ENCODE measurements at regions not wholly inside any gene's neighbourhood (a gene's known extent, or its start where the extent isn't known, plus 50 kb on each side); places are given as distances from the start of the nearest gene placed in this dataset.

GRCh38 chr13:56110751-56111150, 1030.0 kb upstream of the PRR20A start:
- H3K4me2 ChIP-seq (ENCODE audit: low read length), result no peak overlapping the region
- H3K27ac ChIP-seq (ENCODE audit: low read length), result no peak overlapping the region
- no peak overlapping the region for H3K9ac ChIP-seq (ENCODE audit: low read length)
- H3K9me3 ChIP-seq (ENCODE audit: low read length), result no peaks in the 10 kb centered on the region
- H3F3A ChIP-seq (ENCODE audit: insufficient read depth, low read length, poor library complexity, severe bottlenecking), result no peaks in the 10 kb centered on the region
- H3K9me2 ChIP-seq (ENCODE audit: insufficient read depth, low read length), result no peaks in the 10 kb centered on the region
- no peaks in the 10 kb centered on the region for H3K36me3 ChIP-seq (ENCODE audit: insufficient read depth, low read length)
- no peak overlapping the region for H3K4me3 ChIP-seq (ENCODE audit: low read length)
- no peak overlapping the region for H2AFZ ChIP-seq (ENCODE audit: low read depth, low read length)
- no peaks in the 10 kb centered on the region for H3K27me3 ChIP-seq (ENCODE audit: insufficient read depth, low read depth, low read length)
- TF ChIP-seq, protein P1, sequence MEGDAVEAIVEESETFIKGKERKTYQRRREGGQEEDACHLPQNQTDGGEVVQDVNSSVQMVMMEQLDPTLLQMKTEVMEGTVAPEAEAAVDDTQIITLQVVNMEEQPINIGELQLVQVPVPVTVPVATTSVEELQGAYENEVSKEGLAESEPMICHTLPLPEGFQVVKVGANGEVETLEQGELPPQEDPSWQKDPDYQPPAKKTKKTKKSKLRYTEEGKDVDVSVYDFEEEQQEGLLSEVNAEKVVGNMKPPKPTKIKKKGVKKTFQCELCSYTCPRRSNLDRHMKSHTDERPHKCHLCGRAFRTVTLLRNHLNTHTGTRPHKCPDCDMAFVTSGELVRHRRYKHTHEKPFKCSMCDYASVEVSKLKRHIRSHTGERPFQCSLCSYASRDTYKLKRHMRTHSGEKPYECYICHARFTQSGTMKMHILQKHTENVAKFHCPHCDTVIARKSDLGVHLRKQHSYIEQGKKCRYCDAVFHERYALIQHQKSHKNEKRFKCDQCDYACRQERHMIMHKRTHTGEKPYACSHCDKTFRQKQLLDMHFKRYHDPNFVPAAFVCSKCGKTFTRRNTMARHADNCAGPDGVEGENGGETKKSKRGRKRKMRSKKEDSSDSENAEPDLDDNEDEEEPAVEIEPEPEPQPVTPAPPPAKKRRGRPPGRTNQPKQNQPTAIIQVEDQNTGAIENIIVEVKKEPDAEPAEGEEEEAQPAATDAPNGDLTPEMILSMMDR (IDR thresholded peaks at IDR 0.05; ENCODE audit: poor library complexity, severe bottlenecking), result no peak
- TF ChIP-seq SMC3 (conservative IDR thresholded peaks at IDR 0.05; ENCODE audit: poor library complexity) (no peak), MXI1 (conservative IDR thresholded peaks at IDR 0.05; ENCODE audit: poor library complexity, severe bottlenecking) (no peak), POLR2AphosphoS5 (IDR thresholded peaks at IDR 0.05) (no peak), REST (IDR thresholded peaks at IDR 0.05; ENCODE audit: borderline replicate concordance) (no peak), EZH2 (IDR thresholded peaks at IDR 0.05; ENCODE audit: borderline replicate concordance, insufficient read depth, low read length, poor library complexity, severe bottlenecking) (no peak), EP300 (conservative IDR thresholded peaks at IDR 0.05; ENCODE audit: poor library complexity, severe bottlenecking) (no peak), RAD21 (conservative IDR thresholded peaks at IDR 0.05) (no peak), TAF1 (IDR thresholded peaks at IDR 0.05; ENCODE audit: low read depth) (no peak)
- H4K20me1 ChIP-seq (ENCODE audit: insufficient read depth), result no peaks in the 10 kb centered on the region
- no peaks in the 10 kb centered on the region for H3K79me2 ChIP-seq (replicated peaks; ENCODE audit: insufficient read depth, low read length)

DNA sequence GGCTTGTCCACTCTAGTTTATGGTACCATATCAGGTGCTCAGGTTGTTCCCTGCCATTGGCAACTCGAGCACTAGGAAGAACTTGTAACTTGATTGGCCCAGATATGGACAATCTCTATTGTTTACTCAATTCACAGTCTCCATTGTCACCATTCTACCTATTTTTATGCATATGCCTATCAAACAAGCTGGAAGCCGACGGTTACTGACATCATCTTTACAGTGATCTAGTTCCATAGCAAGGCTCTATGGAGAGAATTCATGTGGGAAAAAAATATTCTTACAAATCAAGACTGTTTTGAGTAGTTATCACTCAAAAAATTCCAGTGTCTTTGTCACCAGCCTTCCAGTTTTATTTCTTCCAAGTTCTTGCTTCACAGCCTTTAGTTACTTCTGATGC, 1006.2 kb upstream of the PRR20A start:
- no peaks in the 10 kb centered on the region for H3K27me3 ChIP-seq (ENCODE audit: insufficient read depth, low read depth, low read length)
- H2AFZ ChIP-seq (ENCODE audit: low read depth, low read length), result no peak overlapping the region
- H3K27ac ChIP-seq (ENCODE audit: low read length), result no peak overlapping the region
- no peak overlapping the region for H3K4me2 ChIP-seq (ENCODE audit: low read length)
- H4K20me1 ChIP-seq (ENCODE audit: insufficient read depth), result no peaks in the 10 kb centered on the region
- no peaks in the 10 kb centered on the region for H3K9me2 ChIP-seq (ENCODE audit: insufficient read depth, low read length)
- TF ChIP-seq EP300 (conservative IDR thresholded peaks at IDR 0.05; ENCODE audit: poor library complexity, severe bottlenecking), result peak; percentile 87
- peak; percentile 55 for TF ChIP-seq POLR2AphosphoS5 (IDR thresholded peaks at IDR 0.05)
- no peak for TF ChIP-seq RAD21 (conservative IDR thresholded peaks at IDR 0.05)
- TF ChIP-seq REST (IDR thresholded peaks at IDR 0.05; ENCODE audit: borderline replicate concordance), result peak; percentile 85
- H3K4me3 ChIP-seq (ENCODE audit: low read length), result no peak overlapping the region
- H3K9me3 ChIP-seq (ENCODE audit: low read length), result no peaks in the 10 kb centered on the region
- H3K36me3 ChIP-seq (ENCODE audit: insufficient read depth, low read length), result no peaks in the 10 kb centered on the region
- H3K9ac ChIP-seq (ENCODE audit: low read length), result no peak overlapping the region
- H3K79me2 ChIP-seq (replicated peaks; ENCODE audit: insufficient read depth, low read length), result no peaks in the 10 kb centered on the region
- no peaks in the 10 kb centered on the region for H3F3A ChIP-seq (ENCODE audit: insufficient read depth, low read length, poor library complexity, severe bottlenecking)
